Endothelial cell of umbilical vein (primary cell): ENCODE measurements at regions not wholly inside any gene's neighbourhood (a gene's known extent, or its start where the extent isn't known, plus 50 kb on each side); places are given as distances from the start of the nearest gene placed in this dataset.

Experiments
- BruUV-seq: library from RNA; stranded (reverse); fragments of 400-500 nt; replicated peaks from 2 replicates; lab custom pipeline; 2021; lab: Mats Ljungman, UMichigan
- CTCF ChIA-PET: fragments of 300-600, 350-600 bp; sonication (Branson Sonifier 250); formaldehyde crosslinking; loops from one replicate; lab custom pipeline; 2021; ENCODE audit warnings: antibody characterized with exemption, inconsistent platforms; lab: Charles Lee
- POLR2A ChIA-PET: fragments of 300-600, 350-600 bp; sonication (Branson Sonifier 250); formaldehyde crosslinking; loops from one replicate; lab custom pipeline; 2021; ENCODE audit warnings: antibody characterized with exemption, inconsistent platforms; lab: Charles Lee
- DNase-seq: peaks from one replicate; pipeline ENCODE4 v3.0.0-alpha.2; 2011; ENCODE audit warnings: low read depth, low spot score
- FAIRE-seq: peaks from 2 replicates; lab custom pipeline; 2011; peaks lifted over from hg19 to GRCh38; lab: Jason Lieb, UNC
- H2AFZ ChIP-seq: 2 replicates; pipeline ENCODE4 v1.6.0; 2012; ENCODE audit warnings: low read depth, low read length, control low read depth, inconsistent platforms
- H3K27ac ChIP-seq: 2 replicates; pipeline ENCODE4 v1.5.1; 2011; ENCODE audit warnings: low read depth, mild to moderate bottlenecking, control low read depth, low read length, moderate library complexity; ENCODE audit not compliant: insufficient read depth
- H3K27me3 ChIP-seq, 2 experiments: 2 replicates each; pipeline versions ENCODE4 v1.6.0 to v1.6.1; 2011; ENCODE audit warnings: low read length in 2 of 2, mixed read lengths in 1 of 2; ENCODE audit not compliant: control insufficient read depth in 2 of 2, insufficient read depth in 2 of 2
- H3K36me3 ChIP-seq, 2 experiments: 2 replicates in 1 of 2; 3 replicates in 1 of 2; pipeline ENCODE4 v1.5.1; 2011; ENCODE audit warnings: low read length in 2 of 2, mild to moderate bottlenecking in 1 of 2, moderate library complexity in 1 of 2; ENCODE audit not compliant: control insufficient read depth in 2 of 2, insufficient read depth in 2 of 2; ENCODE audit errors: extremely low read depth in 1 of 2
- H3K4me1 ChIP-seq: 3 replicates; pipeline ENCODE4 v1.5.1; 2011; ENCODE audit warnings: mild to moderate bottlenecking, low read length; ENCODE audit not compliant: control insufficient read depth, insufficient read depth; ENCODE audit errors: extremely low read depth
- H3K4me2 ChIP-seq: 2 replicates; pipeline ENCODE4 v1.6.1; 2011; ENCODE audit warnings: low read length, control low read depth, mixed read lengths; ENCODE audit not compliant: insufficient read depth
- H3K4me3 ChIP-seq, 3 experiments: fragments of 200-600 bp in 1 of 3; sonication (generic), shearing (Covaris generic) in 1 of 3; replicated peaks in 1 of 3; 2 replicates each; pipeline ENCODE4 v1.5.1; 2011 to 2016; ENCODE audit warnings: control low read depth in 3 of 3, low read length in 3 of 3, mild to moderate bottlenecking in 2 of 3, inconsistent platforms in 1 of 3, low read depth in 1 of 3, moderate library complexity in 1 of 3; ENCODE audit not compliant: insufficient read depth in 1 of 3
- H3K79me2 ChIP-seq: 2 replicates; pipeline ENCODE4 v1.6.0; 2012; ENCODE audit warnings: low read length, inconsistent platforms; ENCODE audit not compliant: control insufficient read depth, insufficient read depth
- H3K9ac ChIP-seq: replicated peaks from 2 replicates; pipeline ENCODE3; 2011; ENCODE audit warnings: low read length, control low read depth; ENCODE audit not compliant: insufficient read depth; ENCODE audit errors: extremely low read depth
- H3K9me1 ChIP-seq: replicated peaks from 3 replicates; pipeline ENCODE4 v1.6.0; 2011; ENCODE audit warnings: mild to moderate bottlenecking, low read length; ENCODE audit not compliant: control insufficient read depth, insufficient read depth; ENCODE audit errors: extremely low read depth
- H3K9me3 ChIP-seq: replicated peaks from 2 replicates; pipeline ENCODE4 v1.5.1; 2012; ENCODE audit warnings: low read length, inconsistent platforms; ENCODE audit not compliant: control insufficient read depth, insufficient read depth
- H4K20me1 ChIP-seq: replicated peaks from 2 replicates; pipeline ENCODE3; 2011; ENCODE audit warnings: mild to moderate bottlenecking, low read length; ENCODE audit not compliant: control insufficient read depth, insufficient read depth; ENCODE audit errors: extremely low read depth
- EZH2 ChIP-seq: IDR thresholded peaks from 2 replicates; pipeline ENCODE4 v1.6.1; 2012; ENCODE audit warnings: borderline replicate concordance, low read depth, mild to moderate bottlenecking, moderate library complexity, low read length, inconsistent platforms; ENCODE audit not compliant: severe bottlenecking
- FOS ChIP-seq: IDR thresholded peaks from 2 replicates; pipeline ENCODE4 v1.6.1; 2011; ENCODE audit warnings: mild to moderate bottlenecking, low read length, moderate library complexity, borderline replicate concordance; ENCODE audit not compliant: insufficient read depth
- GATA2 ChIP-seq: IDR thresholded peaks from 2 replicates; pipeline ENCODE4 v1.7.0; 2011; ENCODE audit warnings: low read depth, mild to moderate bottlenecking, moderate library complexity, mixed read lengths, low read length; ENCODE audit not compliant: insufficient read length, insufficient read depth
- JUN ChIP-seq: IDR thresholded peaks from 2 replicates; pipeline ENCODE4 v1.6.1; 2011; ENCODE audit warnings: borderline replicate concordance, low read depth; ENCODE audit not compliant: insufficient read length, insufficient read depth
- MYC ChIP-seq: IDR thresholded peaks from one replicate; pipeline ENCODE4 v1.6.1; 2011; ENCODE audit warnings: mild to moderate bottlenecking, low read depth, low read length
- POLR2A ChIP-seq: IDR thresholded peaks from 2 replicates; pipeline ENCODE4 v1.6.1; 2012; ENCODE audit warnings: low read depth, mild to moderate bottlenecking, control low read depth, low read length
- POLR2AphosphoS5 ChIP-seq: IDR thresholded peaks from 2 replicates; pipeline ENCODE4 v1.6.1; 2012; ENCODE audit warnings: low read depth, mild to moderate bottlenecking, control low read depth, low read length, moderate library complexity; ENCODE audit not compliant: insufficient read depth
- dilution Hi-C: fragments of 300-500 bp; cut with MboI; formaldehyde crosslinking; loops from one replicate; pipeline ENCODE4 v1.15.0; 2019; ENCODE audit warnings: low sequenced_read_pairs; ENCODE audit not compliant: extremely low pct_ligation_motif_present
- intact Hi-C: fragments of 100-400 bp; cut with micrococcal nuclease; formaldehyde crosslinking; loops from one replicate; pipeline ENCODE4 v1.10.0; 2022
- TF ChIP-seq, protein P1 (sequence below): IDR thresholded peaks from 2 replicates; pipeline ENCODE4 v1.6.1; 2011; ENCODE audit not compliant: insufficient read depth, insufficient read length
- TF ChIP-seq, protein P2 (sequence below), 2 donors: IDR thresholded peaks; 1 replicate in 1 of 2; 2 replicates in 1 of 2; pipeline ENCODE4 v1.5.1; 2011; ENCODE audit warnings: low read length in 2 of 2, mild to moderate bottlenecking in 2 of 2, moderate library complexity in 2 of 2, control low read depth in 1 of 2, inconsistent platforms in 1 of 2, low read depth in 1 of 2; ENCODE audit not compliant: insufficient read depth in 1 of 2; ENCODE audit errors: extremely low read depth in 1 of 2

DNA sequence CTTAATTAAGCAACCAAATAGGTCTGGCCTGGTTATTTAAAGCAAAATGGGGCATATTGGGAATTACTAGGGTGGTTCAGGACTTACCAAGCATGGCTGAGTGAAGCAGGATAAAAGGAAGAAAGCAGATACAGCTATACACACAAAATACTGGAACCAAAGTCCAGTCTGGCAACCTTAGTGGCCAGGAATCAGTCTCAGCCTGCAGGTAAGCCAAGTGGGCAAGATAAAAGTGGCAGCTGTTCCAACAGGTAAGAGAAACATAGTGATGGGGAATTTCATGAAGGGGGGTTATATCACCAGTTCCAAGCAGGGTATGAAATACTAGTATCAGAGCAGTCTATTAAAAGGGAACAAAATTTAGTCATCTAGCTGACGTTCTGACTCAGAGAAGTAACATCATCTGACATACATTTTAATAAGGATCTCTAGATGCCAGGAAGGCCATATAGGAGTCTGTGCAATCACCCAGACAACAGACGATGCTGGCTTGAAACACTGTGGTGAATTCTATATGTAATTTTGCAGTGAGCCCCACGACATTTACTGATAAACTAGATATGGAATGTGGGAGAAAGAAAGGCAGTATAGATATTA lies 292.1 kb upstream of the HSF2 start:
- no peak for FAIRE-seq
- Histone ChIP-seq H3K79me2 (no peaks in the 10 kb centered on the region), H3K36me3 (no peaks in the 10 kb centered on the region), H3K9me1 (no peaks in the 10 kb centered on the region), H3K4me3 (no peak overlapping the region), H3K4me1 (no peaks in the 10 kb centered on the region), H2AFZ (no peak overlapping the region), H3K27me3 (no peaks in the 10 kb centered on the region), H3K4me2 (no peak overlapping the region), H3K9me3 (no peaks in the 10 kb centered on the region), H3K27ac (no peak overlapping the region), H3K9ac (no peak overlapping the region), H4K20me1 (no peaks in the 10 kb centered on the region)
- BruUV-seq, result no TSS peak
- no peak for DNase-seq
- ChIA-PET POLR2A (no interaction called here), CTCF (no interaction called here)
- dilution Hi-C loops, result no loop called here
- TF ChIP-seq, protein P1, sequence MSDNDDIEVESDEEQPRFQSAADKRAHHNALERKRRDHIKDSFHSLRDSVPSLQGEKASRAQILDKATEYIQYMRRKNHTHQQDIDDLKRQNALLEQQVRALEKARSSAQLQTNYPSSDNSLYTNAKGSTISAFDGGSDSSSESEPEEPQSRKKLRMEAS, result no peak
- TF ChIP-seq, protein P2, sequence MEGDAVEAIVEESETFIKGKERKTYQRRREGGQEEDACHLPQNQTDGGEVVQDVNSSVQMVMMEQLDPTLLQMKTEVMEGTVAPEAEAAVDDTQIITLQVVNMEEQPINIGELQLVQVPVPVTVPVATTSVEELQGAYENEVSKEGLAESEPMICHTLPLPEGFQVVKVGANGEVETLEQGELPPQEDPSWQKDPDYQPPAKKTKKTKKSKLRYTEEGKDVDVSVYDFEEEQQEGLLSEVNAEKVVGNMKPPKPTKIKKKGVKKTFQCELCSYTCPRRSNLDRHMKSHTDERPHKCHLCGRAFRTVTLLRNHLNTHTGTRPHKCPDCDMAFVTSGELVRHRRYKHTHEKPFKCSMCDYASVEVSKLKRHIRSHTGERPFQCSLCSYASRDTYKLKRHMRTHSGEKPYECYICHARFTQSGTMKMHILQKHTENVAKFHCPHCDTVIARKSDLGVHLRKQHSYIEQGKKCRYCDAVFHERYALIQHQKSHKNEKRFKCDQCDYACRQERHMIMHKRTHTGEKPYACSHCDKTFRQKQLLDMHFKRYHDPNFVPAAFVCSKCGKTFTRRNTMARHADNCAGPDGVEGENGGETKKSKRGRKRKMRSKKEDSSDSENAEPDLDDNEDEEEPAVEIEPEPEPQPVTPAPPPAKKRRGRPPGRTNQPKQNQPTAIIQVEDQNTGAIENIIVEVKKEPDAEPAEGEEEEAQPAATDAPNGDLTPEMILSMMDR (IDR thresholded peaks at IDR 0.05; ENCODE audit: extremely low read depth in 1 of 2, insufficient read depth in 1 of 2, low read depth in 1 of 2, low read length in 2 of 2), result no peak
- TF ChIP-seq POLR2AphosphoS5 (no peak), POLR2A (no peak), JUN (no peak), MYC (no peak), GATA2 (no peak), EZH2 (no peak), FOS (no peak)
- intact Hi-C loops, result no loop called here
